ENCODE measurements at regions not wholly inside any gene's neighbourhood (a gene's known extent, or its start where the extent isn't known, plus 50 kb on each side); places are given as distances from the start of the nearest gene placed in this dataset.

- no peak for DNase-seq (ENCODE audit: low read depth)
These were observed 53.3 kb upstream of the E2F7 start for GRCh38 chr12:77118696-77119095.

- DNase-seq (ENCODE audit: low read depth) = no peak
These were observed 50.9 kb upstream of the E2F7 start for GRCh38 chr12:77116277-77116676.

- no peak for DNase-seq (ENCODE audit: low read depth)
These were observed 50.1 kb upstream of the E2F7 start for GRCh38 chr12:77115471-77115870.
